Breast epithelium (tissue), 4 donors: ENCODE measurements at regions not wholly inside any gene's neighbourhood (a gene's known extent, or its start where the extent isn't known, plus 50 kb on each side); places are given as distances from the start of the nearest gene placed in this dataset.

ENCODE experiments used
- DNase-seq, 2 donors: peaks; one replicate each; pipeline ENCODE4 v3.0.0-alpha.2; 2019; ENCODE audit warnings: low spot score in 2 of 2
- H3K27ac ChIP-seq, 2 donors: fragments of 200-600 bp; sonication (generic) in 1 of 2; one replicate each; pipeline ENCODE4 v1.5.1; 2016 to 2019; ENCODE audit warnings: mild to moderate bottlenecking in 1 of 2
- H3K27me3 ChIP-seq, 2 donors: fragments of 200-600 bp; sonication (generic) in 1 of 2; one replicate each; pipeline versions ENCODE4 v1.5.1 to v1.6.0; 2017 to 2019; ENCODE audit warnings: control low read depth in 1 of 2, mild to moderate bottlenecking in 1 of 2
- H3K36me3 ChIP-seq: fragments of 200-600 bp; one replicate; pipeline ENCODE4 v1.5.1; 2019
- H3K4me1 ChIP-seq, 2 donors: fragments of 200-600 bp; sonication (generic); one replicate each; pipeline ENCODE4 v1.5.1; 2016 to 2019; ENCODE audit warnings: control low read depth in 1 of 2
- H3K4me3 ChIP-seq, 3 donors: fragments of 200-600 bp; sonication (generic); 1 replicate in 2 of 3; 2 replicates in 1 of 3; pipeline ENCODE4 v1.5.1; 2016 to 2019; ENCODE audit warnings: mild to moderate bottlenecking in 3 of 3, moderate library complexity in 2 of 3
- H3K9me3 ChIP-seq, 2 donors: fragments of 200-600 bp; sonication (generic) in 1 of 2; one replicate each; pipeline ENCODE4 v1.5.1; 2016 to 2019; ENCODE audit warnings: control low read depth in 1 of 2
- POLR2A ChIP-seq: fragments of 450-650 bp; IDR thresholded peaks from one replicate; pipeline ENCODE4 v1.6.1; 2016; ENCODE audit warnings: antibody characterized with exemption, mild to moderate bottlenecking, moderate library complexity
- POLR2AphosphoS5 ChIP-seq, 3 donors: sonication (generic); formaldehyde crosslinking; IDR thresholded peaks; one replicate each; pipeline ENCODE4 v1.6.1; 2017; ENCODE audit warnings: antibody characterized with exemption in 3 of 3
- intact Hi-C: fragments of 100-400 bp; cut with DNase I; formaldehyde crosslinking; loops from one replicate; pipeline ENCODE4 v1.15.1; 2023; ENCODE audit warnings: low total_unique reads
- TF ChIP-seq, protein P1 (sequence below), 3 donors: fragments of 450-650 bp; IDR thresholded peaks; one replicate each; pipeline ENCODE4 v1.5.1; 2016 to 2017; ENCODE audit warnings: antibody characterized with exemption in 3 of 3, mild to moderate bottlenecking in 3 of 3, moderate library complexity in 3 of 3

DNA sequence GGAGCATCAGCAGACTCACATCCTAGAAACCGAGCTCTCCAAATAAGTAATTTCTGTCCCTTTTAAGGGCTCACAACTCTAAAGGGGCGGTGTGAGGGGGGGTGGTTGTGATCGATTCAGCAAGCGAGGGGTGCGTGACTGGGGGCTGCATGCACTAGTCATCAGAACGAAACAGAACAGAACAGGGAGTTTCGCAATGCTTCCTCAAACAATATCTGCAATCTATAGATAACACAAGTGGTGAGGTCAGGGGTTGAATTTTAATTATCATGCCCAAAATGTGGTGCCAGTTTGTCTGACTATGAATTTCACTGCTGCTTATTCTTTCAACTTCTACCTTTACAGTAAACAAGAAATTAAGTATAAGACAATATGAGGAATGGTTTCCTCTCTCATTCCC lies 1003.0 kb upstream of the NCAM2 start:
- DNase-seq: no peak
- H3K27me3 ChIP-seq: no peaks in the 10 kb centered on the region
- no peak overlapping the region for H3K4me3 ChIP-seq
- H3K4me1 ChIP-seq: no peaks in the 10 kb centered on the region
- no peaks in the 10 kb centered on the region for H3K36me3 ChIP-seq
- intact Hi-C loops: no loop called here
- TF ChIP-seq POLR2A (no peak), POLR2AphosphoS5 (IDR thresholded peaks at IDR 0.05) (no peak)
- TF ChIP-seq, protein P1, sequence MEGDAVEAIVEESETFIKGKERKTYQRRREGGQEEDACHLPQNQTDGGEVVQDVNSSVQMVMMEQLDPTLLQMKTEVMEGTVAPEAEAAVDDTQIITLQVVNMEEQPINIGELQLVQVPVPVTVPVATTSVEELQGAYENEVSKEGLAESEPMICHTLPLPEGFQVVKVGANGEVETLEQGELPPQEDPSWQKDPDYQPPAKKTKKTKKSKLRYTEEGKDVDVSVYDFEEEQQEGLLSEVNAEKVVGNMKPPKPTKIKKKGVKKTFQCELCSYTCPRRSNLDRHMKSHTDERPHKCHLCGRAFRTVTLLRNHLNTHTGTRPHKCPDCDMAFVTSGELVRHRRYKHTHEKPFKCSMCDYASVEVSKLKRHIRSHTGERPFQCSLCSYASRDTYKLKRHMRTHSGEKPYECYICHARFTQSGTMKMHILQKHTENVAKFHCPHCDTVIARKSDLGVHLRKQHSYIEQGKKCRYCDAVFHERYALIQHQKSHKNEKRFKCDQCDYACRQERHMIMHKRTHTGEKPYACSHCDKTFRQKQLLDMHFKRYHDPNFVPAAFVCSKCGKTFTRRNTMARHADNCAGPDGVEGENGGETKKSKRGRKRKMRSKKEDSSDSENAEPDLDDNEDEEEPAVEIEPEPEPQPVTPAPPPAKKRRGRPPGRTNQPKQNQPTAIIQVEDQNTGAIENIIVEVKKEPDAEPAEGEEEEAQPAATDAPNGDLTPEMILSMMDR (IDR thresholded peaks at IDR 0.05): no peak
- no peaks in the 10 kb centered on the region for H3K9me3 ChIP-seq
- H3K27ac ChIP-seq: no peak overlapping the region

DNA sequence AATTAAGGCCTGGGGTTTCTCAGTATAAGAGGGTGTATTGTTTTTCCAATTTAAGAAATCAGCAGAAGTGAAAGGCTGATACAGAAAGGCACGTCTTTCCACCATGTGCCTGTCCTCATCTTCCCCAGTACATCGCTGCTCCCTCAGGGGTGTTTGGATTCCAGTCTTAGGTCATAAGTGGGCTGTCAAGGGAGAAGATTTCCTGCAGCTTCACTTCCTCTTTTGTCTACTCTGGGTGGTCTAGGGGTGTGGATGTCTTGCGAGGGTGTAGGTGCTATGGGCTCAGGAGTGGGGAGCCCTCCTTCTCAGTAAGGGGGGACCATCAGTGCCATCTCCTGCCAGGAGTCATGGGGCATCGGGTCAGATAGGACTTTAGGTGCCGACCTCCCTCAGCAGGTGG lies 999.8 kb upstream of the NCAM2 start:
- H3K36me3 ChIP-seq: no peaks in the 10 kb centered on the region
- DNase-seq: no peak
- intact Hi-C loops: no loop called here
- no peak for TF ChIP-seq POLR2AphosphoS5 (IDR thresholded peaks at IDR 0.05)
- TF ChIP-seq, protein P1 (IDR thresholded peaks at IDR 0.05): no peak
- no peak overlapping the region for H3K27ac ChIP-seq
- H3K4me3 ChIP-seq: no peak overlapping the region
- H3K27me3 ChIP-seq: no peaks in the 10 kb centered on the region
- H3K9me3 ChIP-seq: no peaks in the 10 kb centered on the region
- H3K4me1 ChIP-seq: no peaks in the 10 kb centered on the region

DNA sequence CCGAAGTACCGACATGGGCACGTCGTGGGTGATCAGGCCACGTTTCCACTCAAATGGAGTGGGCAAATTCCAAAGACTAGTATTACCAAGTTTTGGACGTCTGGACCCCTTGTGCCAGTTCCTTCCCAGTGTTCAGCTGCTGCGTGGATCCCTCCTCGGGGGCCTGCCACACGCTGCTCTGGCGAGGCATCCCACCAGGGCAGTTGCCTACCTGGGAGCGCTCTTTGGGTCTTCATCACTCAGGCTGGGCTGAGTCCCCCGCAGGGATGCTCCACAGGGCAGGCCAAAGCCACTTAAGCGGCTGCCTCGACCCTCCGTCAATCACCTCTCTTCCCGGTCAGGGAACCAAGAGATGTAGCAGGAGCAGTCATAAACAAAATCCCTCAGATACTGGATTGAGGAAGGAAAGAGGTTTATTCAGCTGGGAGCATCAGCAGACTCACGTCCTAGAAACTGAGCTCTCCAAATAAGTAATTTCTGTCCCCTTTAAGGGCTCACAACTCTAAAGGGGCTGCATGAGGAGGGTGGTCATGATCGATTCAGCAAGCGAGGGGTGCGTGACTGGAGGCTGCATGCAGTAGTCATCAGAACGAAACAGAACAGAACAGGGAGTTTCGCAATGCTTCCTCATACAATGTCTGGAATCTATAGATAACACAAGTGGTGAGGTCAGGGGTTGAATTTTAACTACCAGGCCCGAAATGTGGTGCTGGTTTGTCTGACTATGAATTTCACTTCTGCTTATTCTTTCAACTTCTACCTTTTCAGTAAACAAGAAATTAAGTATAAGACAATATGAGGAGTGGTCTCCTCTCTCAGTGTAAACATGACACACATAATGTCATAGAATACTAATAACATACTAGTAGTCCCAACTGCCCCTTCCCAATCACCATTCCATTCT lies 998.6 kb upstream of the NCAM2 start:
- no peak overlapping the region for H3K4me3 ChIP-seq
- no peaks in the 10 kb centered on the region for H3K9me3 ChIP-seq
- intact Hi-C loops: no loop called here
- no peaks in the 10 kb centered on the region for H3K4me1 ChIP-seq
- no peaks in the 10 kb centered on the region for H3K27me3 ChIP-seq
- TF ChIP-seq, protein P1 (IDR thresholded peaks at IDR 0.05): no peak
- TF ChIP-seq POLR2AphosphoS5 (IDR thresholded peaks at IDR 0.05) (no peak), POLR2A (no peak)
- no peaks in the 10 kb centered on the region for H3K36me3 ChIP-seq
- DNase-seq: no peak
- no peak overlapping the region for H3K27ac ChIP-seq

DNA sequence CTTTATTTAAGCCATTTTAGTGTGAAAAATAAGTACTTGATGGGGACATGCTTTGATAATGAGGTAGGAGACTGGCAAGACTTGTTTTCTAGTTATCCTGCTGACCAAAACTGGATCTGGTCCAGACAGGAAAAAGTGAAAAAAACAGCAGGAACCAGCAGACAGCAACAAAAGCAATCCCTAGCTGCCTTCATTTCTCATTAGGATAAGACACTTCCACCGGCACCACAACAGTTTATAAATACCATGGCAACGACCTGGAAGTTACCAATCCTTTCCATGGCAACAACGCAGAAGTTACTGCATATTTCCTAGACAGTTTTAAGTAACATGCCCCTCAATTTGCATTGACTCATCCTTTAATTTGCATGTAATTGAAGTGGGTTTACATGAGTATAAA lies 993.8 kb upstream of the NCAM2 start:
- H3K27ac ChIP-seq: no peak overlapping the region
- no peak overlapping the region for H3K4me3 ChIP-seq
- no peaks in the 10 kb centered on the region for H3K36me3 ChIP-seq
- no peaks in the 10 kb centered on the region for H3K4me1 ChIP-seq
- no peak for DNase-seq
- no peaks in the 10 kb centered on the region for H3K27me3 ChIP-seq
- TF ChIP-seq POLR2AphosphoS5 (IDR thresholded peaks at IDR 0.05) (no peak), POLR2A (no peak)
- TF ChIP-seq, protein P1 (IDR thresholded peaks at IDR 0.05): no peak
- intact Hi-C loops: no loop called here
- no peaks in the 10 kb centered on the region for H3K9me3 ChIP-seq

DNA sequence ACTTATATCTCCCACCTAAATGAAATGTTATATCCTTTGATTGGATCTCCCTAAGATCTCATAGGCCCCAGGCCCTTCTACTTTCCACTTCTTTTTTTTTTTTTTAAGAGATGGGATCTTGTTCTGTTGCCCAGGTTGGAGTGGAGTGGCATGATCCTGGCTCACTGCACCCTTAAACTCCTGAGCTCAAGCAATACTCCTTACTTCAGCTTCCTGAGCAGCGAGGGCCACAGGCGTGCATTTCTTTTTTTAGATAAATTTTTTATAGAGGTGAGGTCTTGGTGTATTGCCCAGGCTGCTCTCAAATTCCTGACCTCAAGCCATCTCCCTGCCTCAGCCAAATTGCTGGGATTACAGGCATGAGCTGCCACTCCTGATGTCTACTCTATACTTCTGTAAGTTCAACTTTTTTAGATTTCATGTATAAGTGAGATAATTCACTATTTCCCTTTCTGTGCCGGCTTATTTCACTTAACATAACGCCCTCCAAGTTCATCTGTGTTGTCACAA lies 987.5 kb upstream of the NCAM2 start:
- no peaks in the 10 kb centered on the region for H3K27me3 ChIP-seq

More for the DNA sequence above, 987.5 kb upstream of the NCAM2 start:
- Histone ChIP-seq H3K9me3 (no peaks in the 10 kb centered on the region), H3K36me3 (no peaks in the 10 kb centered on the region), H3K27ac (no peak overlapping the region), H3K4me1 (no peaks in the 10 kb centered on the region), H3K4me3 (no peak overlapping the region)
- no peak for DNase-seq
- intact Hi-C loops: no loop called here
- TF ChIP-seq, protein P1 (IDR thresholded peaks at IDR 0.05): no peak
